Hindlimb muscle (tissue), 1 donor: ENCODE measurements at regions not wholly inside any gene's neighbourhood (a gene's known extent, or its start where the extent isn't known, plus 50 kb on each side); places are given as distances from the start of the nearest gene placed in this dataset.
"Not testable (repeated sequence)": the region's sequence is repeated elsewhere in the genome, so short reads cannot be mapped to it uniquely, and the experiment has no call there.

Experiments used
- DNase-seq: peaks from one replicate; pipeline ENCODE4 v3.0.0-alpha.2; 2013

DNA sequence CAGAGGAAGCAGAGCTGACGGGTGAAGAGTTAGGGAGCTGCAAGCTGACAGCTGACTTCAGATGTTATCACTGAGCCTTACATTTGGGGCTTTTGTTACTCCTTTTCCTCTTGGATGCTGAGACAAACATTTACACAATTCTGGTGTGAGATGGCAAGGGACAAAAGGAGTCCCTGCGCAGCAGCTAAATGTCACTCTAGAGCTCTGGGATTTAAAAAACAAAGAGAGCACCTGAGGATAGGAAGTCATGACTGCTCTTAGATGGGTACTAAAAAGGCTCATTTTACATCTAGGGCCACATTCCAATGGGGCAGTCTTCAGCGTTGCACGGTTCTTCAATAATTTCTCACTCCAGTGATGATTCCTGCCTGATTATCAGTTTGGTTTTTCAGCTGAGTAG lies 204.5 kb downstream of the RAB38 start:
- no peak for DNase-seq

DNA sequence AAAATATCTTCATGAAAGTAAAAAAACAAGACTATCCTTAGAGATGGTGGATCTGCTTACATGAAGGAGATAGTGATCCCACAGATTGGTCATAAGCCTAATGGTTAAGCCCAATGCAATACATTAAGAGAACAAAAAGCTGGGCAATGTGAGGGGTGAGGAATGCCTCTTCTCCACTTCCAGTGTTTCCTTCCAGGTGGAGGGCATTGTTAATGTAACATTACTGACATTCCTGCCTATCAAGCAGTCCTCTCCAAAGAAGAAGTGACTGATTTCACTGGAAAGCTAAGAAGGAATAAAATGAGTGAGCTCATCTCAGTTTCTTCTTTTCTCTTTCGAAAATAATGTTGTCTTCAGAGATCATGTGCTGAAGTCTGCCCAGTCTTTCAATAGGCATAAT lies 207.8 kb downstream of the RAB38 start:
- DNase-seq: no peak

DNA sequence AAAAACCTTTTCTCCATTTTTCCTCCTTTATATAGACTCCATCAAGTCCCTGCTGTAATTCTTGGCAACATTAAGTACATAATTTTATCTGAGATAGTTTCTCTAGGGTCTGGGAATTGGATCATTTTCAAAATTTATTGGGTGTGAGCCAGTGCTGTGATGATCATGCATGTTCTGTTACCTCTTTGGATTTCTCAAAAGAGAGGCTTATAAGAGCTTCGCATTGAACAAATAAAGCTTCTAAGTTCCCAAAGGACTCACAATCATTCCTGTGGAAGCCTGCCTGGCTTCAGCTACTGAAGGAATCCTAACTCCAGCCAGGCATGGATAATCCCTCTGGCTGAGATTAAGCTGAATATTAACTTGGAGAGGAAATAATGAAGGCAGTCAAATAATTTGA lies 208.5 kb downstream of the RAB38 start:
- DNase-seq: peak; percentile 47

DNA sequence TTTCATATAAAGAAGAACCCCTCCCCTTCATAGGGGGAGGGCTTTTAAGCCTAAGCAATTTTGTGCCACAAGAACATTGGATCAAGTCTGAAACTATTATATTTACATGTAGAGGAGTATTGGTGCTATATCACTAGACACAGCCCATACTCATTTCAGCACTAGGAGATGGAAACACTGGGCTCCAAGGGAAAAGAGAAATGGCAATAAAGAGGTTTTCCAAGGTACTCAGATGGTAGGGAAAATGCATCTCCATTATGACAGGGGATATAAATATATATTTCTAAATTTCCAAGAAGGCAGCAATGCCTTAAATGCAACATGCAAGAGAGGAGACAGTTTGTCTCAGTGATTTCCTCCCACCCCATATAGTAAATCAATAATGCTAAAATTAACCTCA lies 209.0 kb downstream of the RAB38 start:
- DNase-seq: no peak

DNA sequence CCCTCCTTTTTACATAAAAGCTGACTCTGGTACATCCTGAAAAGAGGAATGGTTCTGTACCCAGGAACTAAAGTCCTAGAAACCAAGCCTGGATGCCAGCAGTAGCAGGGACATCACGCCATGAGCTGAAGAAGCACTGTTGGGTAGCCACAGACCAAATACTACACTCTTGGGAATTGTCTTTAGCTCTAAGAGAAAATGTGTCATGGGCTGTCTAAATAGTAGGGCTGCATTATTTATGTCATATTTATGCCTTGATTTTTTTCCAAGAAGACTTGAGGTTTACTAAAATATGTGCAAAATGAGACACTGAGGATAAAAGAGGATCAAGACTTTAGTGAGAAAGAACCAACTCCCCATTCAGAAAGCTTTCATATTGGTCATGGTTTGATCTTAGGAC lies 213.6 kb downstream of the RAB38 start:
- no peak for DNase-seq

DNA sequence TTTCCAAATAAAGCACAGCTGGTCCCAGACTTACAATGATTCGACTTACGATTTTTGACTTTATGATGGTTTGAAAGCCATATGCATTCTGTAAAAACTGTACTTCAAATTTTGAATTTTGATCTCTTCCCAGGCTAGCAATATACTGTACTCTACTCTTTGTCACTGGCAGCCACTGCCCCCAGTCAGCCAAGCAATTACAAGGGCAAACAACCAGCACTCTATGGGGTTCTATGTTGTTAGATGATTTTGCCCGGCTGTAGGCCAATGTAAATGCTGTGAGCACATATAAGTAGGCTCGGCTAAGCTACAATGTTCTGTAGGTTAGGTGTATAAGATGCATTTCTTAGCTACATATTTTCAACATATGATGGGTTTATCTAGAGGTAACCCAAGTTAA lies 217.3 kb downstream of the RAB38 start:
- DNase-seq: no peak

DNA sequence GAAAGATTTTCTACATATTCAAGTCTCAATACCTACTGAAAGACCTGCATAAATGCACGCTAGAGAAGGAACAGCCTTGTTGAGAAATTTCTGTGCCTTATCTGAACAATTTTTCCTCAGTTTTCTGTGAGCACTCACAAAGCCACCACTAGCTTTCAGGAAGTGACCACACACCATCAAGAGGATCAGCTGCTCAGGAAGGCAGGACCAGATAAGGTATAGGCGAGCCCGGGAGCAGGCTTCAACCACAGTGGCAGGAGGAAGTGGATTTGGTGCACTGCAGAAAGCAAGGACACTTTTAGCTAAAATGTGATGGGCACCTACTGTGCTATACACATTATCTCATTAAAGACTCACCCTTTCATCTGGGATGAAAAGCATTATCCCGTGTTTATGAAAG lies 220.8 kb downstream of the RAB38 start:
- no peak for DNase-seq

DNA sequence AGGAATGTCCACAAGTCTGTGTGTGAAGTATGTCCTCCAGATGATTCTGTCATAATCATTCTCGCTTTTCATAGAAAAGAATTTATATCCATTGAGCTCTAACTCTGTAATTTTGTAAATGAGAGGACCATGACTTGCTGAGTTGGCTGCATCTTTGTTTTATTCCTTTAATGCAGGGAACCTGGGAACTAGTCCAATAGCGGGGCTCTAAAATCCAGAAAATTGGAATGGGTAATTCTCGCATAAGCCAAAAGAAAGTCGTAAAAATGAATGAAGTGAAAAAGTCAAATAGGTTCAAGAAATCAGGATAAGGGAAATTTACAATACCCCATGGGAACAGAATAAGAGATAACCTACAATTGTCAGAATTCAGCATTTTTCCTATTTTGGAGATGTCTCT lies 232.5 kb downstream of the RAB38 start:
- DNase-seq: peak; percentile 60

DNA sequence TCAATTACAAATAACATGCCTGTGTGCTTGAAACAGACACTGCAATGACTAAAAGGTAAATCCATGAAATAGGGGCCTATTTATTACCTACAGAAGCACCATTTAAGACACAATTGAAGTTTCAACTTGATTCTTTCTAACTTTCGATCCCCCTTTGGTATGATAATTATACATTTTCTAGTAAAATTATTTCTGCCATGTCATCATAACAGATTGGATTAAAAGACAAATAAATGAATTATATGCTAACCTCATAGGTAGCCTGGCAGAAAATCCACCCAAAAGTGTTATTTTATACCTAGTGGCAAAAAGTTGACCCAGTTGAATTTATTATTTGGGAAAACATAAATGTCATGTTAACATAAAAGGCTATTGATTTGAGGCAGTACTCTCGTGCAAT lies 241.1 kb downstream of the RAB38 start:
- DNase-seq: no peak

DNA sequence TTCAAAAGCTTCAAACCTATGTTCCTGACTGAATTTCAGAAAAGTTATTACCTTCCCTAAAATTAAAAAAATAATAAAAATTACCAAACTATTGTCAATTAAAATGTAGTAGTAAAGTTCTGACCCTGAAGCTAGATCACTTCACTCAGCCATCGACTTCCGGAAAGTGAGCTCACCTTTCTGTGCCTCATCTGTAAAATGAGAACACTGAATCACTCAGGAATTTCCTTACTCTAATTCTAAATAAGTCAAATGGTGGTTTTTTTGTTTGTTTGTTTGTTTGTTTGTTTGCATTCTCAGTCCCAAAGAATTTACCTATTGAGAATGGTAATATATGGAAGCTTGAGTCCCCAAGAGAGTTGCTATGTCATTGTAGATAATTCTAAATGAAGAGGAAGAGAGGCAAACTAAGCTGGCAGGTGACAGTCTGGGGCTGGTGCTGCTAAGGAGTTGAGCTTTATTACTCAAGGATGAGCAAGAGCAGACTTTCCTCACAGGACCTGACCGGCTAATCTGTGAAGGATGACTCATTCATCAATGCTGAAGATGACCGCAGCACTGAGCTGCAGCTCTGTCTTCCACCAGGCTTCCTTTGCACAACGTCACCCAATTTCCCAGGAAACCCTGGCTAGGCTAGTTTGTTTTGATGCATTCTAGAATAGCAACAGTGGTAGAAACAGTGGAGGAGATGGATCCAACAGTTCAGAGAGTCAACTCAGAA lies 248.8 kb downstream of the RAB38 start:
- no peak for DNase-seq

DNA sequence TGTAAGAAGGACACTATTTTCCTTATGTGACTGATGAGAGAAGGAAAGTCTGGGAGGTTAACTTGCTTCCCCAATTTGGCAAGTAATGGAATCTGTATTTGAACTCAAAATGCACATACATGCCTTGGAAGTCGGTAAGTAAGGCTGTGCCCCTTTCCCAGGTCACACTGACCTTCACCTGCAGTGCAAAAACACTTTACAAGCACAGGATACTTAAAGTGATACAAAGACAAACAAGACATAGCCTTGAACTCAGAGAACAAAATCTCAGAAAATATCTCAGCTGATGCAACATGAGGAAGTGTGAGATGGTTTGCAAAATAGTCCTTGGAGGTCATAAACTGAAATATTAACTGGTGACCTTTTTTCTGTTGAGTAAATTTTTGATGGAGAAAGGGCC lies 251.1 kb downstream of the RAB38 start:
- DNase-seq: no peak

DNA sequence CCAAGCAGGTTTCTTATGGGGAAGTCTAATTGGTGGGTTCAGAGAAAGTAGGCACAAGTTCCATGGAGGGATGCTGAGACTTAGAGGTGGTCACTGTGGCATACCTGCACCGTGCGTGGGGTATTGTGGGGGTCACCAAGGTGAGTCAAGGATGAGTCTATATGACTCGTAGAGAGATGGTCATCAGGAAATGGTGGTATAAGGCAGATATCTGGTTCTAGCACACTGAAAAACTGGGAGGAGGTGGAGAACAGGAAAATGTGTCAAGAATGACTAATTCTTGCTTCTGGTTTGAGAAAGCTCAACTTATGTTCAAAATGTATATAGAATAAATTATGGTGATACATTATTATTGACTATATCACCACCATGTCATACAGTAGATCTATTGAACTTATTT lies 258.1 kb downstream of the RAB38 start:
- DNase-seq: no peak

DNA sequence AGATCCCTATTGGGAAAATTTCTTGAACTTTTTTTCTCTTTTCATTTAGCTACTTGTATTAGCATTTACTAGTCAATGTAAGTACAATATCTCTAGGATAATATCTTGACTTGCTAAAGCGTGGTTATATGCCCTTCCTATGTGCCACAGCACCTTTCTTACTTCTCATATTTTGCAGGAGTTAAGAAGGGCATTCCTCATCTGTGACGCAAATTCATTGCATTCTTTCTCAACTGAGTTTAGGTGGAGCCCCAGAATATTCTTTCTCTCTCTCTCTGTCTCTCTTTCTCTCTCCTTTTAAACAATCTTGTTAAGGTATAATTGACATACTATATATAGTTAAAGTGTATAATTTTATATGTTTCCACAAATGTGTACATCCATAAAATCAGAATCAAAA lies 266.1 kb downstream of the RAB38 start:
- no peak for DNase-seq

DNA sequence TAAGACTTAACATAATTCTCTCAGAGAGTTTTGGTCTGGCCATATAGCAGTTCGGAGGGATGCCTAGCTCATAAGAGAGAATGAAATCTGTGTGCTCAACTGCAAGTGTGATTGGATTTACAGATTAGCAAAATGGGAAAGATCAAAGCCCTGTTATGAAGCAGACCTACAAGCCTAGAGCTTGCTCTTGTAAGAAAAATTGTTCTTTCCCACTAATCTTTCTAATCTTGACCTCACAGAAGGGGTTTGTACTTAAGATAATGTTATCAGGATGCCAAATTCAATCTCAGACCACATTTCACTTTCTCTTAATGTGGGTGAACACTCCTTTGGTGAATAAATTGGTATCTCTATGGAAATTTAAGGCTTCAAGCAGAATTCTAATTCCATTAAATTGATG lies 267.2 kb downstream of the RAB38 start:
- DNase-seq: no peak

DNA sequence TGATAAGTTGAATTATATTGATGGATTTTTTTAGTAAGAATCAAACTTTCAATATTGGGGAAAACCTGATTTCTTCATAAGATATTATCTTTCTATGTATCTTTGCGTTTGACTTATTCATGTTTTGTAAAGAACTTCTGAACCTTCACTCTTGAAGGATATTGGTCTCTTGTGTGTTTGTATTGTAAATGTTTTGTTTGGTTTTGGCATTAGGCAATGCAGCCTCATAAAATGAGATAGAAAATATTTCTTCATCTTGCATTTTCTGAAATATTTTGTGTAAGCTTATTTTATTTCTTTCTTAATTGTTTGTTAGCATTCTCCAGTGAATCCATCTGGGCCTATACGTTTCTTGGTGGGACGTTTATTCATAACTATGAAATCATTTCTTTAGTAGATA lies 271.9 kb downstream of the RAB38 start:
- DNase-seq: no peak

DNA sequence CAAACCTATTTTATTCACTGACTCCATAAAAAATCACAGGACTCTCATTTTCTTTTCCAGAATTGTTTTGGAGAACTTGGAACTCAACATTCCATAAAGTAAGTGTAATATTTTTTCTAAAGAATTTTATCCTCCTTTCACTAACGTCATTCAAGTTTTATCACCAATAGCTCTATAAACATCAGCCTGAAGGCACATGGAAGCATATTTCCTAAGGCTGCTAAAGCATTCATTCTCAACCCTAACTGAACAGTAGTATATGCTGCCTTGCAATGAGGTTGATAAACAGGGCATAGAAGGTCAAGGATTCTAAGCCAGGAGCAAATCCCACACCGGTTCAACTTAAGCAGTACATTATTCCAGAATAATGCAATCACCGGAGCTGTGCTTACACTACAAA lies 273.9 kb downstream of the RAB38 start:
- DNase-seq: no peak

DNA sequence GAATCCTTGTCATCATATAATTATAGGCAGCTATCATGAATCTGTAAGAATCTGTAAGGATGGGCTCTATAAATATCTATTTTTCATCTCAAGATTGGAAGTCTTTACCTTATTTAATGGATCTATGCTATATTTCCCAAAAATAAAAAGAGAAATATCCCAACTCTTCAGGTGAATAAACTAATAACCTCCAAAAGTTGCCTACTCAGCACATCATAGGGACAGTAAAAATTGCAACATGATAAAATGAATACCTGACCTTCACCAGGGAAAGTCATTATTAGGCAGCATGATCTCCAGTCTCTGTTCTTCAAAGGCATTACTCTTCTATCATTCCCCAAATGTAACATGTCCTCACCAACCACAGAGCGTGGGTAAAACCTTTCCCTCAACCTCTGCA lies 277.3 kb downstream of the RAB38 start:
- no peak for DNase-seq

DNA sequence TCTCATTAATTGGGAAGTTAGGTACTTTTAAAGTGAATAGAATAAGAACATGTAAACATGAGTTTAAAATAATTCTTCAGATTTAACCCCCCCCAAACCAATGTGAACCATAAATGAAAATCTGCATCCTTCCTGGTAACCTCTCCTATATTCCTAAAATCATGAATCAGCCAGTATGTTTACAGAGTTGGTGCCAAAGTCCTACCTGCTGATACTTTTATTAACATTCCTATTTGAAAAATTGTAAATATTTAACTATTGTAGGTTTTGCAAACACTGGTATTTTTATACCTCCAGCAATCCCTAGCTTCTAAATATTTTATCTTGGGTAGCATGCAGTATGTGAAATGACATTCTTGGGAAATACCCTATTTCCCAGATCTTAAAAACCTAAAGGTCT lies 278.2 kb downstream of the RAB38 start:
- DNase-seq: no peak

DNA sequence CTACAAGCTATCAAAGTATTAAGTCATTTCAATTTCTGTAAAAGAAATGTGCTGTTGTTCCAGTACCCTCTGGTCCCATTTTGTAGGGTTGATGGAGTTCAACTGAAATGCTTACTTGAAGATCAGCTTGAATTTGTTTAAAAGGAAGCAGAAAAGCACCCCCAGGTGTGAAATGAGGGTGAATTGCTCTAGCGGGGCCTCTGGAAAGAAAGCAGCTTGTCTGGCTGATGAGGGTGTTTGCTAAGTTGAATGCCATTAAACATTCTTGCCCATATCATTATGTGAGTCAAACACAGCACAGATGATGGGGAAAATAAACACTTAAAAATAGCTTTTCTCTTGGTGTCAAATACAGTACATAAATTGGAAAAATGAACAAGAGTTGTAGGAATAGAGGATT lies 280.3 kb downstream of the RAB38 start:
- no peak for DNase-seq

DNA sequence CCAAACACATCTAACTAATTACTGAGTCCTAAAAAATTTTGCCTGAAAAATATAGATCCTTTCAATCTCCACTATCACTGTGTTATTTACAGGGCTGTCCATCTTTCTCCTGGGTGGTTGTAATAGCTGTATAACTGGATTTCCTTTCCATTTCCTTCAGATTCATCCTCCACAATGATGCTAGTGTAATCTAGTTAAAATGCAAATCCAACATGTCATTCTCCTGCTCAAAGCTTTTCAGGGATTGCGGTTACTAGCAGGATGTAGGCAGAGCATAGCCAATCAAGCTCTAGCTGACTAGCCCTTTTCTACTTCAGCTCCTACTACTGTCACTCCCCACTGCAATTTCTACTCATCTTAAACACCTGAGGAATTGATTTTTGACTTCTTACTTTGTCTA lies 283.0 kb downstream of the RAB38 start:
- DNase-seq: no peak

DNA sequence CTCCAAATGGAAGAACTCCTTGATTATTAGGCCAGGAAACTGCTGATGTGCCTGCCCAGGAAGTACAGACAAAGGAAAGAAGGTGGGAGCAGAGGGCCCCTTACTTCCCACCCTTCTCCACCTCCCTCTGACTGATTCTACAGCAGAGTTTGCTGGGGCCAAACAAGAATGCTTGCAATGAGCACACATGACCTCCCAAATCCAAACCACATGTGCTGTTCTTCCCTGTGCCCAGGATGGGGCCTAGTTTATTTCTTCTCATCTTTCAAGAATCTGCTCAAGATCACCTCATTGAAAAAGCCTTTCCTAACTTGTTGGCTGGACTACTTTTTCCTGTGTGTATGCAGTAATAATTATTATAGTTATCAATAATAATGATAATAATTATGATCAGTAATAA lies 286.1 kb downstream of the RAB38 start:
- DNase-seq: no peak

DNA sequence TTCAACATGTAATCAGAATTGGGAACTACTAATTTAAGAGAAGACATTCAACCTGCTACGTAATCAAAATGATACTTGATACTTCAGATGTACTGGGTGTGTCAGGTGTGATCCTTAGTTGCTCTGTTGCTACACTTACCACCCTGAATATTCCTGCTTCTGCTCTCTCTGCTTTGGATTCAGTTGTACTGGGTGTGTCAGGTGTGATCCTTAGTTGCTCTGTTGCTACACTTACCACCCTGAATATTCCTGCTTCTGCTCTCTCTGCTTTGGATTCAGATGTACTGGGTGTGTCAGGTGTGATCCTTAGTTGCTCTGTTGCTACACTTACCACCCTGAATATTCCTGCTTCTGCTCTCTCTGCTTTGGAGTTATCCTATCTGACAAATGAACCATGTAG lies 290.2 kb downstream of the RAB38 start:
- DNase-seq: not testable (repeated sequence)

DNA sequence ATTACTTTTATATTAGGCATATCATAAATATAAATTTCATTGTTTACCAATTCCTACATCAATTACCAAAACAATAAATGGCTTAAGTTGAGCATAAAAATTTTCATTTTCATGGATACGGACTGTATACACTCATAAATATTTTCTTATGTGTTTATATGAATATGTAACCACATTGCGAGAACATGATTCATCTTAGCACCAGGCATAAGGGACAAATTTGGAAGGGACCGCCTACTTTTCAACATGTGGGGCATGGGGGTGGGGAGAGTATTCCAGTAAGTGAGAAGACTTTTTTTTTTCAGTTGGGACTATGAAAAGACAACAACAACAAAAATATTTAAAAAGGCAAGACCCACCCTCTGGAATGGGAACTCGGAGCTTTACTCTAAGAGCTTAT lies 296.1 kb downstream of the RAB38 start:
- DNase-seq: no peak

DNA sequence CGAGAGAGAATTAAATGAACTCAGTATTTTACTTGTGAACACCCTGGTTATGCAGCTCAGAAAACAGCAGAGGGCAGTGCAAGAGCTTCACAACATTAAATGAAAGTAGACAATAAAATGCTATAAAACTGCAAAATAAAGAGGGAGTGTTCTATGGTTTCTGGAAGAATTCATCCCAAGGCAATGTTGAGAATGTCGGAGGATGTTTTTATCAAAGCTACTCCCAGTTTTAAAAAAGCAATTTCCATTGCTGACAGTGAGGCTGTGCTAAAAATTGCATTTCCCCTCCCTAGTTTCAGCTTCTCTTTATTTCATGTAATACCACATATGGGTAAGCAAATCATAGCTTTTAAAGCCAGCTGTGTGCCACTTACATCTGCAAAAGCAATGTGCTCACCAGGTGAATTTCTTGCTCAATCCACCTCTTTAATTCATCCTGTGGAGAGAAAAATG lies 296.8 kb downstream of the RAB38 start:
- DNase-seq: peak; percentile 31

DNA sequence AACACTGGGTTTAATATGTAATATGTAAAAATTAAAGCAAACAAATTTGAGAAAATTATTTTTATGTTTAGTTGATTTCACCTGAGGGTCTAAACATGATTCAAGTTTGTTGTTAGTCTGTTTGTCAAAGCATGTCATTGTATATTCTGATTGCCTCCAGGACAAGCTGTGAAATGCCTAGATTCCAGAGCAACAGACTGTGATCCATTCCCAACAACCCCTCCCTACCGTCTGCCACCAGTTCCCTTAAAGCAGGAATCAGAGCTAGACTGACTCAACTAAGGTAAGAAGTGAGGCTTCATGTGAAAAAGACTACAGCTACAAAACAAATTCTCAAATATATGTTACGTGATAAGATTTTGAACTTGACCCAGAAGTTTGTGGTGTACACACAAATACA lies 304.2 kb downstream of the RAB38 start:
- no peak for DNase-seq
